ENCODE measurements at regions not wholly inside any gene's neighbourhood (a gene's known extent, or its start where the extent isn't known, plus 50 kb on each side); places are given as distances from the start of the nearest gene placed in this dataset.
A peak's percentile ranks its signal among the peaks of the same experiment; 100 is the strongest.

DNA sequence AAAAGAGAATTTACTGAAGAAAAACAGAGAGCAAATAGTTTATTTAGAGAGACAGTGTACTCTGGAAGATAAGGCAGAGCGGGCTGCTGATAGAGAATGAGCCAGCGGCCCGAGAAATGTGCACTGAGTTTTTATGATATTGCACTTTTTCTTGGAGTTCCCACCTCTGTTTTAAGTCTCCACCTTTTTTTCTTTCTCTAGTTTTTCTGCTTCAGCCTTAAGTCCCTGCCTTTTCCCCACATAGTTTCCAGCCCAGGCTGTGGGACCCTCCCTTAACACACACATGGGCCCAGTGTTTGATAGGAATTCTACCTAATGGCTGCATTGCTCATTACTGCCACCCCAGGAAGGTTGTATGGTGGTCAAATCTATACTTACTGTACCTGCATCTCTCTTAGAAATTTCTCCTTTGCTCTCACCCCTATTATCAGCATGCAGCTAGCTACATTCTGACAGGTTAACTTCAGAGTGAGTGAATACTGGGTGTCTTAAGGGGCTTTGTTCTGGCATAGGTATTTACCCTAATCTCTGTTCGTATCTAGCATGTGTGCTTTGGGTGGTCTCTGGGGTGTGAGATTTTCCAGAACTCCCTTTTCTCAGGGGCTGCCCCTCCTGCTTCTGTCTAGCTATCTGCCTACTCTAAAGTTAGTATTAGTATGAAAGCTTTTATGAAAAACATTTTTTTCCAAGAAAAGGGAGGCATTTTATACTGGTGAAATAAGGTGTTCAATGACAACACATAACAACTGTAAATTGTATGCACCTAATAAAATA, 127.3 kb upstream of the TOP3B start:
- BruUV-seq (replicated peaks): no TSS peak
- Histone ChIP-seq H3K9ac (ENCODE audit: low read length) (no peak overlapping the region), H3K4me1 (ENCODE audit: control insufficient read depth in 1 of 2, insufficient read depth in 2 of 2, low read length in 2 of 2) (peaks cover 4 to 12% of the 10 kb centered on the region in 2 experiments; a peak in 3 of 4 replicates), H2AFZ (ENCODE audit: low read depth, low read length, poor library complexity, severe bottlenecking) (peak overlapping the region; percentile 91), H3K27ac (ENCODE audit: low read depth, low read length) (no peak overlapping the region), H3K9me2 (ENCODE audit: insufficient read depth) (no peaks in the 10 kb centered on the region), H4K20me1 (ENCODE audit: insufficient read depth) (no peaks in the 10 kb centered on the region), H3K79me2 (ENCODE audit: insufficient read depth, low read length) (no peaks in the 10 kb centered on the region), H3K36me3 (ENCODE audit: control insufficient read depth in 1 of 2, insufficient read depth in 2 of 2, low read length in 2 of 2) (no peaks in the 10 kb centered on the region), H3K27me3 (ENCODE audit: insufficient read depth, low read length) (no peaks in the 10 kb centered on the region), H3K4me2 (ENCODE audit: low read length) (no peak overlapping the region), H3K9me3 (ENCODE audit: control insufficient read depth in 1 of 2, insufficient read depth in 1 of 2, low read depth in 1 of 2, low read length in 2 of 2) (no peaks in the 10 kb centered on the region), H3K4me3 (replicated peaks in 1 of 2; ENCODE audit: low read depth in 1 of 2, low read length in 2 of 2) (no peak overlapping the region)
- ChIA-PET RAD21 (ENCODE audit: low non-redundant PET in 1 of 2, low total read pairs in 2 of 2, uncharacterized antibody in 2 of 2, unreplicated experiment in 2 of 2) (no interaction called here), CTCF (interaction anchor here (0.9 to 2.5 kb wide), 12 partner anchors 9 to 137 kb away, joined by 3 to 26 read pairs (median 5); no protein-coding TSS in a partner anchor), POLR2A (no interaction called here)
- ATAC-seq (peak; percentile 36; the same call in 1 of the 2 replicates), DNase-seq (ENCODE audit: low read depth, low spot score) (no peak)
- TF ChIP-seq, protein P1, sequence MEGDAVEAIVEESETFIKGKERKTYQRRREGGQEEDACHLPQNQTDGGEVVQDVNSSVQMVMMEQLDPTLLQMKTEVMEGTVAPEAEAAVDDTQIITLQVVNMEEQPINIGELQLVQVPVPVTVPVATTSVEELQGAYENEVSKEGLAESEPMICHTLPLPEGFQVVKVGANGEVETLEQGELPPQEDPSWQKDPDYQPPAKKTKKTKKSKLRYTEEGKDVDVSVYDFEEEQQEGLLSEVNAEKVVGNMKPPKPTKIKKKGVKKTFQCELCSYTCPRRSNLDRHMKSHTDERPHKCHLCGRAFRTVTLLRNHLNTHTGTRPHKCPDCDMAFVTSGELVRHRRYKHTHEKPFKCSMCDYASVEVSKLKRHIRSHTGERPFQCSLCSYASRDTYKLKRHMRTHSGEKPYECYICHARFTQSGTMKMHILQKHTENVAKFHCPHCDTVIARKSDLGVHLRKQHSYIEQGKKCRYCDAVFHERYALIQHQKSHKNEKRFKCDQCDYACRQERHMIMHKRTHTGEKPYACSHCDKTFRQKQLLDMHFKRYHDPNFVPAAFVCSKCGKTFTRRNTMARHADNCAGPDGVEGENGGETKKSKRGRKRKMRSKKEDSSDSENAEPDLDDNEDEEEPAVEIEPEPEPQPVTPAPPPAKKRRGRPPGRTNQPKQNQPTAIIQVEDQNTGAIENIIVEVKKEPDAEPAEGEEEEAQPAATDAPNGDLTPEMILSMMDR (IDR thresholded peaks at IDR 0.05 in 2 of 3, conservative IDR thresholded peaks at IDR 0.05 in 1 of 3; ENCODE audit: borderline replicate concordance in 1 of 3, insufficient read depth in 1 of 3, low read depth in 2 of 3, low read length in 2 of 3): peak in 2 of 3 experiments; percentile 52 to 56; a peak in 4 of 6 replicates
- no peak for TF ChIP-seq SRF (IDR thresholded peaks at IDR 0.05; ENCODE audit: low read depth)
- intact Hi-C loops (cut with micrococcal nuclease): loop anchor here (10.0 kb wide), 1 partner anchor 45 kb away; no protein-coding TSS in a partner anchor

DNA sequence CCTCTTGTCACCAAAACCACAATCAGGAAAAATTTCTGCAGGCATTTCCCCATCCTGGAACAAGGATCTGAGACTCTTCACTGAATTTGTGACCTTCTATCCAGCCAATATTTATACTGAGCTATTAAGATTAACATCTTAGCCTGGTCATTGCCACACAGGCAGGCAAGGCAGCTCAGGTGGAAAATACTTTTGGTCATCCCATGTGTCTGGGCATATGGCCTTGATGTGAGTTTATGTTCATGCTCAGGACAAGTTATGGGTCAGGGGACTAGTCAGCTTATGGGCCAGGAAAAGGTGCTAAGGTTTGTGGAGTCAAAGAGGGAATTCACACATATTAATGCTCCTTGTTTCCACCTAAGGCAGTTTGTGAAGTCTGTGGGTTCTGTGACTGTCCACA, 124.3 kb upstream of the TOP3B start:
- intact Hi-C loops (cut with micrococcal nuclease): loop anchor here (10.0 kb wide), 1 partner anchor 48 kb away; no protein-coding TSS in a partner anchor
- RAD21 ChIA-PET (ENCODE audit: low non-redundant PET in 1 of 2, low total read pairs in 2 of 2, uncharacterized antibody in 2 of 2, unreplicated experiment in 2 of 2): no interaction called here
- CTCF ChIA-PET: no interaction called here
- TF ChIP-seq EGR1 (IDR thresholded peaks at IDR 0.05; ENCODE audit: low read depth) (no peak), RAD21 (IDR thresholded peaks at IDR 0.05; ENCODE audit: low read depth) (no peak), POLR2A (IDR thresholded peaks at IDR 0.05; ENCODE audit: borderline replicate concordance, extremely low read depth, insufficient read depth, insufficient read length) (no peak), SRF (IDR thresholded peaks at IDR 0.05; ENCODE audit: low read depth) (no peak), JUND (IDR thresholded peaks at IDR 0.05) (no peak), CEBPB (IDR thresholded peaks at IDR 0.05; ENCODE audit: low read depth) (no peak), CBX3 (IDR thresholded peaks at IDR 0.05; ENCODE audit: low read depth) (no peak), SIN3A (IDR thresholded peaks at IDR 0.05; ENCODE audit: low read depth) (no peak), TCF7L2 (IDR thresholded peaks at IDR 0.05; ENCODE audit: borderline replicate concordance, extremely low read depth, insufficient read depth, insufficient read length) (no peak), ZNF274 (IDR thresholded peaks at IDR 0.05; ENCODE audit: low read depth, low read length) (no peak), POLR2AphosphoS5 (IDR thresholded peaks at IDR 0.05; ENCODE audit: low read depth, low read length) (no peak), ELF1 (IDR thresholded peaks at IDR 0.05; ENCODE audit: borderline replicate concordance, low read depth) (no peak), ZFX (IDR thresholded peaks at IDR 0.05) (no peak)
- TF ChIP-seq, protein P2, sequence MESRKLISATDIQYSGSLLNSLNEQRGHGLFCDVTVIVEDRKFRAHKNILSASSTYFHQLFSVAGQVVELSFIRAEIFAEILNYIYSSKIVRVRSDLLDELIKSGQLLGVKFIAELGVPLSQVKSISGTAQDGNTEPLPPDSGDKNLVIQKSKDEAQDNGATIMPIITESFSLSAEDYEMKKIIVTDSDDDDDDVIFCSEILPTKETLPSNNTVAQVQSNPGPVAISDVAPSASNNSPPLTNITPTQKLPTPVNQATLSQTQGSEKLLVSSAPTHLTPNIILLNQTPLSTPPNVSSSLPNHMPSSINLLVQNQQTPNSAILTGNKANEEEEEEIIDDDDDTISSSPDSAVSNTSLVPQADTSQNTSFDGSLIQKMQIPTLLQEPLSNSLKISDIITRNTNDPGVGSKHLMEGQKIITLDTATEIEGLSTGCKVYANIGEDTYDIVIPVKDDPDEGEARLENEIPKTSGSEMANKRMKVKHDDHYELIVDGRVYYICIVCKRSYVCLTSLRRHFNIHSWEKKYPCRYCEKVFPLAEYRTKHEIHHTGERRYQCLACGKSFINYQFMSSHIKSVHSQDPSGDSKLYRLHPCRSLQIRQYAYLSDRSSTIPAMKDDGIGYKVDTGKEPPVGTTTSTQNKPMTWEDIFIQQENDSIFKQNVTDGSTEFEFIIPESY (IDR thresholded peaks at IDR 0.05; ENCODE audit: extremely low read depth, insufficient replicate concordance, low read length): no peak
- TF ChIP-seq, protein P3, sequence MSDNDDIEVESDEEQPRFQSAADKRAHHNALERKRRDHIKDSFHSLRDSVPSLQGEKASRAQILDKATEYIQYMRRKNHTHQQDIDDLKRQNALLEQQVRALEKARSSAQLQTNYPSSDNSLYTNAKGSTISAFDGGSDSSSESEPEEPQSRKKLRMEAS (IDR thresholded peaks at IDR 0.05): no peak

More for the DNA sequence above, 124.3 kb upstream of the TOP3B start:
- H3K4me1 ChIP-seq (ENCODE audit: control insufficient read depth in 1 of 2, insufficient read depth in 2 of 2, low read length in 2 of 2): peaks cover 4 to 12% of the 10 kb centered on the region in 2 experiments; a peak in 3 of 4 replicates
- DNase-seq (ENCODE audit: low read depth, low spot score): no peak
- no peak overlapping the region for H3K4me3 ChIP-seq (replicated peaks in 1 of 2; ENCODE audit: low read depth in 1 of 2, low read length in 2 of 2)
- H3K79me2 ChIP-seq (ENCODE audit: insufficient read depth, low read length): no peaks in the 10 kb centered on the region
- no peaks in the 10 kb centered on the region for H4K20me1 ChIP-seq (ENCODE audit: insufficient read depth)
- H3K27ac ChIP-seq (ENCODE audit: low read depth, low read length): no peak overlapping the region
- H3K9me2 ChIP-seq (ENCODE audit: insufficient read depth): no peaks in the 10 kb centered on the region
- no peaks in the 10 kb centered on the region for H3K27me3 ChIP-seq (ENCODE audit: insufficient read depth, low read length)
- no peak overlapping the region for H3K9ac ChIP-seq (ENCODE audit: low read length)
- H3K4me2 ChIP-seq (ENCODE audit: low read length): no peak overlapping the region
- no peak overlapping the region for H2AFZ ChIP-seq (ENCODE audit: low read depth, low read length, poor library complexity, severe bottlenecking)
- no peaks in the 10 kb centered on the region for H3K9me3 ChIP-seq (ENCODE audit: control insufficient read depth in 1 of 2, insufficient read depth in 1 of 2, low read depth in 1 of 2, low read length in 2 of 2)
- no peak for ATAC-seq
- POLR2A ChIA-PET: interaction anchor here (1.8 kb wide), 1 partner anchor 30 kb away, joined by 3 read pairs; no protein-coding TSS in a partner anchor
- BruUV-seq (replicated peaks): no TSS peak
- H3K36me3 ChIP-seq (ENCODE audit: control insufficient read depth in 1 of 2, insufficient read depth in 2 of 2, low read length in 2 of 2): no peaks in the 10 kb centered on the region
